ENCODE measurements at regions not wholly inside any gene's neighbourhood (a gene's known extent, or its start where the extent isn't known, plus 50 kb on each side); places are given as distances from the start of the nearest gene placed in this dataset.
"Not testable (repeated sequence)": the region's sequence is repeated elsewhere in the genome, so short reads cannot be mapped to it uniquely, and the experiment has no call there.

GRCh38 chr13:79859756-79860155 is 378.8 kb downstream of the NDFIP2 start:
- DNase-seq, result no peak

- no peak for DNase-seq
Measured at GRCh38 chr13:79853251-79853650, 372.3 kb downstream of the NDFIP2 start.

GRCh38 chr13:79851318-79851717 is 370.4 kb downstream of the NDFIP2 start:
- DNase-seq, result no peak

- DNase-seq, result no peak
Measured at GRCh38 chr13:79847882-79848592, 367.1 kb downstream of the NDFIP2 start.

GRCh38 chr13:79846386-79846785 is 365.4 kb downstream of the NDFIP2 start:
- no peak for DNase-seq

- no peak for DNase-seq
Measured at GRCh38 chr13:79837741-79838450, 356.9 kb downstream of the NDFIP2 start.

GRCh38 chr13:79836121-79836520 is 355.2 kb downstream of the NDFIP2 start:
- DNase-seq, result not testable (repeated sequence)

GRCh38 chr13:79834876-79835275 is 353.9 kb downstream of the NDFIP2 start:
- no peak for DNase-seq

GRCh38 chr13:79833991-79834390 is 353.0 kb downstream of the NDFIP2 start:
- no peak for DNase-seq

GRCh38 chr13:79831556-79831955 is 350.6 kb downstream of the NDFIP2 start:
- no peak for DNase-seq

GRCh38 chr13:79830945-79831344 is 350.0 kb downstream of the NDFIP2 start:
- DNase-seq, result no peak

- no peak for DNase-seq
Measured at GRCh38 chr13:79830426-79830825, 349.5 kb downstream of the NDFIP2 start.

GRCh38 chr13:79829880-79830279 is 348.9 kb downstream of the NDFIP2 start:
- no peak for DNase-seq

GRCh38 chr13:79825959-79826358 is 345.0 kb downstream of the NDFIP2 start:
- DNase-seq, result no peak

GRCh38 chr13:79815041-79815440 is 334.1 kb downstream of the NDFIP2 start:
- DNase-seq, result no peak

GRCh38 chr13:79812070-79812850 is 331.3 kb downstream of the NDFIP2 start:
- no peak for DNase-seq

GRCh38 chr13:79811170-79811569 is 330.2 kb downstream of the NDFIP2 start:
- no peak for DNase-seq

- no peak for DNase-seq
Measured at GRCh38 chr13:79810669-79811068, 329.7 kb downstream of the NDFIP2 start.

- no peak for DNase-seq
Measured at GRCh38 chr13:79810018-79810417, 329.1 kb downstream of the NDFIP2 start.

GRCh38 chr13:79808475-79808874 is 327.5 kb downstream of the NDFIP2 start:
- no peak for DNase-seq

GRCh38 chr13:79807554-79807953 is 326.6 kb downstream of the NDFIP2 start:
- DNase-seq, result no peak

GRCh38 chr13:79806821-79807220 is 325.9 kb downstream of the NDFIP2 start:
- no peak for DNase-seq

- no peak for DNase-seq
Measured at GRCh38 chr13:79805317-79805716, 324.4 kb downstream of the NDFIP2 start.

GRCh38 chr13:79803989-79804388 is 323.0 kb downstream of the NDFIP2 start:
- no peak for DNase-seq
